Esophagus squamous epithelium (tissue), 4 donors: ENCODE measurements at regions not wholly inside any gene's neighbourhood (a gene's known extent, or its start where the extent isn't known, plus 50 kb on each side); places are given as distances from the start of the nearest gene placed in this dataset.

Source experiments
- POLR2A ChIP-seq, 4 donors: fragments of 450-650 bp; IDR thresholded peaks; one replicate each; pipeline ENCODE4 v1.6.1; 2017; ENCODE audit warnings: antibody characterized with exemption in 4 of 4, mild to moderate bottlenecking in 4 of 4, moderate library complexity in 3 of 4
- TF ChIP-seq, protein P1 (sequence below), 6 experiments: fragments of 450-650 bp in 4 of 6; fragments of 200-600 bp in 2 of 6; sonication (generic) in 2 of 6; IDR thresholded peaks; one replicate each; pipeline ENCODE4 v1.5.1; 2016 to 2019; ENCODE audit warnings: antibody characterized with exemption in 6 of 6, mild to moderate bottlenecking in 4 of 6, moderate library complexity in 4 of 6

DNA sequence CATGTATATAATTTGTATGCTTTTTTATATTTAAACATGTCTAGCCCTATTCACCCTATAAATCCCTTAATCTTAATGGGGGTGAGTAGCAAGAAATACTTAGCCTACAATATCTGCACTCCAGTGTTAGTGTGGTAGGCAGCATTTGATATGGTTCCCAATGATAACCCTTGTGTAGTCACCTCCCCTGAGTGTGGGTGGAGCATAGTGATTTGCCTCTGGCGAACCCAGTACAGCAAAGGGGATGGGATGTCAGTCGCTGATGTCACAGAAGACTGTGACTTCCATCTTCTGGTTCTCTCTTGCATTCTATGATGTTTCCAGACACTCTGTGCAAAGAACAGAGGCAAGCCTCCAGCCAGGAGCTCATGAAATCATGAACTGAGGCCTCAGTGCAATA, 211.2 kb downstream of the CRPPA start:
- TF ChIP-seq, protein P1, sequence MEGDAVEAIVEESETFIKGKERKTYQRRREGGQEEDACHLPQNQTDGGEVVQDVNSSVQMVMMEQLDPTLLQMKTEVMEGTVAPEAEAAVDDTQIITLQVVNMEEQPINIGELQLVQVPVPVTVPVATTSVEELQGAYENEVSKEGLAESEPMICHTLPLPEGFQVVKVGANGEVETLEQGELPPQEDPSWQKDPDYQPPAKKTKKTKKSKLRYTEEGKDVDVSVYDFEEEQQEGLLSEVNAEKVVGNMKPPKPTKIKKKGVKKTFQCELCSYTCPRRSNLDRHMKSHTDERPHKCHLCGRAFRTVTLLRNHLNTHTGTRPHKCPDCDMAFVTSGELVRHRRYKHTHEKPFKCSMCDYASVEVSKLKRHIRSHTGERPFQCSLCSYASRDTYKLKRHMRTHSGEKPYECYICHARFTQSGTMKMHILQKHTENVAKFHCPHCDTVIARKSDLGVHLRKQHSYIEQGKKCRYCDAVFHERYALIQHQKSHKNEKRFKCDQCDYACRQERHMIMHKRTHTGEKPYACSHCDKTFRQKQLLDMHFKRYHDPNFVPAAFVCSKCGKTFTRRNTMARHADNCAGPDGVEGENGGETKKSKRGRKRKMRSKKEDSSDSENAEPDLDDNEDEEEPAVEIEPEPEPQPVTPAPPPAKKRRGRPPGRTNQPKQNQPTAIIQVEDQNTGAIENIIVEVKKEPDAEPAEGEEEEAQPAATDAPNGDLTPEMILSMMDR (IDR thresholded peaks at IDR 0.05) = no peak
- no peak for TF ChIP-seq POLR2A (IDR thresholded peaks at IDR 0.05)
